Mesendoderm (in vitro differentiated cells): ENCODE measurements at regions not wholly inside any gene's neighbourhood (a gene's known extent, or its start where the extent isn't known, plus 50 kb on each side); places are given as distances from the start of the nearest gene placed in this dataset.

Experiments used
- DNase-seq: peaks from one replicate; pipeline ENCODE4 v3.0.0; 2013
- H2AK5ac ChIP-seq: 2 replicates; pipeline ENCODE4 v1.6.1; 2013; ENCODE audit warnings: low read length, inconsistent platforms
- H2BK120ac ChIP-seq: 2 replicates; pipeline ENCODE4 v1.6.1; 2013; ENCODE audit warnings: low read depth, mild to moderate bottlenecking, low read length, moderate library complexity, mixed read lengths
- H2BK15ac ChIP-seq: replicated peaks from 2 replicates; pipeline ENCODE4 v1.6.1; 2013; ENCODE audit warnings: low read depth, mild to moderate bottlenecking, moderate library complexity
- H2BK5ac ChIP-seq: 2 replicates; pipeline ENCODE4 v1.6.1; 2013; ENCODE audit warnings: low read length, inconsistent platforms
- H3K18ac ChIP-seq: 2 replicates; pipeline ENCODE4 v1.6.1; 2013; ENCODE audit warnings: mild to moderate bottlenecking, low read length, mixed read lengths
- H3K23ac ChIP-seq: one replicate; pipeline ENCODE4 v1.6.1; 2013; ENCODE audit warnings: low read length
- H3K27ac ChIP-seq: 2 replicates; pipeline ENCODE4 v1.5.1; 2013; ENCODE audit warnings: low read depth, mild to moderate bottlenecking, inconsistent platforms, low read length, moderate library complexity
- H3K27me3 ChIP-seq: 2 replicates; pipeline ENCODE4 v1.6.1; 2013; ENCODE audit warnings: low read length, control low read depth, mild to moderate bottlenecking, inconsistent platforms; ENCODE audit not compliant: insufficient read depth, poor library complexity
- H3K36me3 ChIP-seq: 2 replicates; pipeline ENCODE4 v1.6.1; 2013; ENCODE audit warnings: low read length, inconsistent platforms; ENCODE audit not compliant: control insufficient read depth, insufficient read depth
- H3K4ac ChIP-seq: one replicate; pipeline ENCODE4 v1.6.1; 2013; ENCODE audit warnings: low read depth, mild to moderate bottlenecking, low read length, moderate library complexity
- H3K4me1 ChIP-seq: 2 replicates; pipeline ENCODE4 v1.6.1; 2013; ENCODE audit warnings: low read depth, low read length, inconsistent platforms; ENCODE audit not compliant: control insufficient read depth
- H3K4me2 ChIP-seq: 2 replicates; pipeline ENCODE4 v1.6.1; 2013; ENCODE audit warnings: low read length
- H3K4me3 ChIP-seq: 2 replicates; pipeline ENCODE4 v1.5.1; 2013; ENCODE audit warnings: mild to moderate bottlenecking, low read length
- H3K56ac ChIP-seq: one replicate; pipeline ENCODE4 v1.6.1; 2013; ENCODE audit warnings: low read length
- H3K79me1 ChIP-seq: 2 replicates; pipeline ENCODE4 v1.6.1; 2013; ENCODE audit warnings: low read length, inconsistent platforms
- H3K79me2 ChIP-seq: 2 replicates; pipeline ENCODE4 v1.6.1; 2013; ENCODE audit warnings: mild to moderate bottlenecking, low read length; ENCODE audit not compliant: control insufficient read depth, insufficient read depth
- H3K9ac ChIP-seq: 2 replicates; pipeline ENCODE4 v1.6.1; 2013; ENCODE audit warnings: low read length, inconsistent platforms
- H4K5ac ChIP-seq: one replicate; pipeline ENCODE4 v1.6.1; 2013; ENCODE audit warnings: low read length
- H4K8ac ChIP-seq: one replicate; pipeline ENCODE4 v1.6.1; 2013; ENCODE audit warnings: low read depth, mild to moderate bottlenecking, control low read depth, low read length, moderate library complexity
- WGBS: extraction: QIAGEN DNeasy Blood & Tissue Kit; methylation state at CpG from one replicate; pipeline ENCODE4 v1.1.7; 2013; ENCODE audit warnings: low lambda C conversion rate, missing lambda C conversion rate; ENCODE audit not compliant: insufficient coverage; ENCODE audit errors: extremely low coverage; 5-methylcytosine and 5-hydroxymethylcytosine counted together

GRCh38 chr12:76238688-76239087, 109.5 kb downstream of the BBS10 start:
- no CpG with 5 or more reads among the region's 4 CpGs for WGBS
- H3K27ac ChIP-seq = no peak overlapping the region
- no peaks in the 10 kb centered on the region for H3K4me1 ChIP-seq
- H3K36me3 ChIP-seq = no peaks in the 10 kb centered on the region
- H3K79me2 ChIP-seq = no peaks in the 10 kb centered on the region
- no peaks in the 10 kb centered on the region for H3K79me1 ChIP-seq
- H3K27me3 ChIP-seq = no peaks in the 10 kb centered on the region
- no peak overlapping the region for H3K56ac ChIP-seq
- H3K4me2 ChIP-seq = no peak overlapping the region
- H2BK5ac ChIP-seq = no peak overlapping the region
- H3K18ac ChIP-seq = no peak overlapping the region
- no peak overlapping the region for H3K4ac ChIP-seq
- no peak overlapping the region for H2AK5ac ChIP-seq
- no peak for DNase-seq
- no peak overlapping the region for H2BK15ac ChIP-seq
- H3K4me3 ChIP-seq = no peak overlapping the region
- no peak overlapping the region for H4K8ac ChIP-seq
- H4K5ac ChIP-seq = no peak overlapping the region
- no peak overlapping the region for H3K9ac ChIP-seq
- H2BK120ac ChIP-seq = no peak overlapping the region
- H3K23ac ChIP-seq = no peak overlapping the region

DNA sequence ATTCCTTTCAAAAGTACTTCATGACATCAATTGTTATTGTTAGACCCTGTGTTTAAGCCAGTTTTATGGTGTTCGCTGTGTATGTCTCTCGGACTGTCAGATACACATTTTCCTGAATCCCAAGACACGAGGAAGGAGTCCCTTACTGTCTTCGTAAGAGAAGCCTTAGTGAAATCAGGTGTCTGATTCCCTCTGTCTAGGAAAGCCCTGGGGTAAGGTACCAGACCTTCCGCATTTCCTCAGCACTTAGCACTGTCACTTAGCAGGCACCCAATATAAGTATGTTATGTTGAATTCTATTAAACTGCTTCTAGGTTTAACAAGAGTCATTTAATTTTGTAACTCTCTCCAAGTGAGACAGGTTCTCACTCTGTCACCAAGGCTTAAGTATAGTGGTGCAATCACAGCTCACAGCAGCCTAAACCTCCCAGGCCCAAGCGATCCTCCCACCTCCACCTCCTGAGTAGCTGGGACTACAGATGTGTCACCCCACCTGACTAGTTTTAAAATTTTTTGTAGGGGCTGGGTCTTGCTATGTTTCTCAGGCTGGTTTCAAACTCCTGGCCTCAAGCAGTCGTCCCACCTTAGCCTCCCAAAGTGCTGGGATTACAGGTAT, 111.0 kb downstream of the BBS10 start:
- WGBS = no CpG with 5 or more reads among the region's 7 CpGs
- no peak for DNase-seq
- Histone ChIP-seq H3K4ac (no peak overlapping the region), H3K18ac (no peak overlapping the region), H3K79me2 (no peaks in the 10 kb centered on the region), H3K9ac (no peak overlapping the region), H3K27me3 (no peaks in the 10 kb centered on the region), H2BK120ac (no peak overlapping the region), H3K4me3 (no peak overlapping the region), H3K79me1 (no peaks in the 10 kb centered on the region), H3K4me1 (no peaks in the 10 kb centered on the region), H2AK5ac (no peak overlapping the region), H3K56ac (no peak overlapping the region), H2BK15ac (no peak overlapping the region), H3K4me2 (no peak overlapping the region), H3K27ac (no peak overlapping the region), H4K8ac (no peak overlapping the region), H3K23ac (no peak overlapping the region), H3K36me3 (no peaks in the 10 kb centered on the region), H2BK5ac (no peak overlapping the region), H4K5ac (no peak overlapping the region)

GRCh38 chr12:76236640-76237039, 111.6 kb downstream of the BBS10 start:
- Histone ChIP-seq H3K27ac (no peak overlapping the region), H2BK5ac (no peak overlapping the region), H3K36me3 (no peaks in the 10 kb centered on the region), H3K9ac (no peak overlapping the region), H3K4ac (no peak overlapping the region), H2BK15ac (no peak overlapping the region), H3K4me1 (no peaks in the 10 kb centered on the region), H3K56ac (no peak overlapping the region), H3K18ac (no peak overlapping the region), H4K8ac (no peak overlapping the region), H3K4me2 (no peak overlapping the region), H3K27me3 (no peaks in the 10 kb centered on the region), H4K5ac (no peak overlapping the region), H3K23ac (no peak overlapping the region), H3K4me3 (no peak overlapping the region), H3K79me2 (no peaks in the 10 kb centered on the region), H2AK5ac (no peak overlapping the region), H3K79me1 (no peaks in the 10 kb centered on the region), H2BK120ac (no peak overlapping the region)
- DNase-seq = no peak
- WGBS = no CpG with 5 or more reads among the region's 7 CpGs

- H3K18ac ChIP-seq = no peak overlapping the region
- no peaks in the 10 kb centered on the region for H3K79me2 ChIP-seq
- H3K27ac ChIP-seq = no peak overlapping the region
- no peak overlapping the region for H3K4ac ChIP-seq
- no peak overlapping the region for H4K5ac ChIP-seq
- H2BK120ac ChIP-seq = no peak overlapping the region
- H3K79me1 ChIP-seq = no peaks in the 10 kb centered on the region
- WGBS = no CpG with 5 or more reads among the region's 2 CpGs
- H3K56ac ChIP-seq = no peak overlapping the region
- H2AK5ac ChIP-seq = no peak overlapping the region
- H3K9ac ChIP-seq = no peak overlapping the region
- H2BK15ac ChIP-seq = no peak overlapping the region
- H3K27me3 ChIP-seq = no peaks in the 10 kb centered on the region
- H3K23ac ChIP-seq = no peak overlapping the region
- no peak overlapping the region for H3K4me3 ChIP-seq
- H3K4me1 ChIP-seq = no peaks in the 10 kb centered on the region
- no peak for DNase-seq
- H2BK5ac ChIP-seq = no peak overlapping the region
- no peak overlapping the region for H3K4me2 ChIP-seq
- no peaks in the 10 kb centered on the region for H3K36me3 ChIP-seq
- H4K8ac ChIP-seq = no peak overlapping the region
Observed at GRCh38 chr12:76234741-76235140, 113.5 kb downstream of the BBS10 start.

- no peak for DNase-seq
- WGBS = no CpG with 5 or more reads among the region's 2 CpGs
- Histone ChIP-seq H3K4ac (no peak overlapping the region), H3K18ac (no peak overlapping the region), H3K79me2 (no peaks in the 10 kb centered on the region), H3K4me3 (no peak overlapping the region), H2BK5ac (no peak overlapping the region), H2BK15ac (no peak overlapping the region), H2AK5ac (no peak overlapping the region), H3K27me3 (no peaks in the 10 kb centered on the region), H4K8ac (no peak overlapping the region), H3K9ac (no peak overlapping the region), H4K5ac (no peak overlapping the region), H2BK120ac (no peak overlapping the region), H3K4me1 (no peaks in the 10 kb centered on the region), H3K79me1 (no peaks in the 10 kb centered on the region), H3K4me2 (no peak overlapping the region), H3K36me3 (no peaks in the 10 kb centered on the region), H3K56ac (no peak overlapping the region), H3K27ac (no peak overlapping the region), H3K23ac (no peak overlapping the region)
Observed at GRCh38 chr12:76232013-76232412, 116.2 kb downstream of the BBS10 start.

GRCh38 chr12:76226956-76227355, 121.3 kb downstream of the BBS10 start:
- no peak overlapping the region for H3K4me3 ChIP-seq
- DNase-seq = no peak
- no peaks in the 10 kb centered on the region for H3K79me2 ChIP-seq
- no peak overlapping the region for H3K9ac ChIP-seq
- no peaks in the 10 kb centered on the region for H3K27me3 ChIP-seq
- H3K23ac ChIP-seq = no peak overlapping the region
- no peak overlapping the region for H3K4ac ChIP-seq
- no peak overlapping the region for H2BK5ac ChIP-seq
- no peak overlapping the region for H4K8ac ChIP-seq
- no peak overlapping the region for H2AK5ac ChIP-seq
- H3K4me2 ChIP-seq = no peak overlapping the region
- H3K4me1 ChIP-seq = no peaks in the 10 kb centered on the region
- H3K79me1 ChIP-seq = no peaks in the 10 kb centered on the region
- no peak overlapping the region for H2BK15ac ChIP-seq
- no peak overlapping the region for H2BK120ac ChIP-seq
- no peak overlapping the region for H3K18ac ChIP-seq
- H3K56ac ChIP-seq = no peak overlapping the region
- WGBS = no CpG with 5 or more reads among the region's 1 CpG
- no peaks in the 10 kb centered on the region for H3K36me3 ChIP-seq
- no peak overlapping the region for H3K27ac ChIP-seq
- no peak overlapping the region for H4K5ac ChIP-seq
